Endothelial cell (in vitro differentiated cells): ENCODE measurements at regions not wholly inside any gene's neighbourhood (a gene's known extent, or its start where the extent isn't known, plus 50 kb on each side); places are given as distances from the start of the nearest gene placed in this dataset.

Experiments used
- DNase-seq: peaks from one replicate; pipeline ENCODE4 v3.0.0; 2021; ENCODE audit warnings: low spot score
- H3K27ac Mint-ChIP-seq: one replicate; pipeline ENCODE4 v1.8.0; 2021; ENCODE audit warnings: mixed read lengths, inconsistent platforms; ENCODE audit not compliant: unreplicated experiment
- H3K27me3 Mint-ChIP-seq: one replicate; pipeline ENCODE4 v1.8.0; 2021; ENCODE audit warnings: mild to moderate bottlenecking, moderate library complexity, mixed read lengths, inconsistent platforms; ENCODE audit not compliant: unreplicated experiment
- H3K36me3 Mint-ChIP-seq: one replicate; pipeline ENCODE4 v1.8.0; 2021; ENCODE audit warnings: mild to moderate bottlenecking, low read depth, mixed read lengths, inconsistent platforms; ENCODE audit not compliant: unreplicated experiment
- H3K4me1 Mint-ChIP-seq: one replicate; pipeline ENCODE4 v1.8.0; 2021; ENCODE audit warnings: mild to moderate bottlenecking, mixed read lengths, inconsistent platforms; ENCODE audit not compliant: unreplicated experiment
- H3K4me3 Mint-ChIP-seq: one replicate; pipeline ENCODE4 v1.8.0; 2021; ENCODE audit warnings: mild to moderate bottlenecking, mixed read lengths, inconsistent platforms; ENCODE audit not compliant: unreplicated experiment
- H3K9me3 Mint-ChIP-seq: one replicate; pipeline ENCODE4 v1.8.0; 2021; ENCODE audit warnings: mixed read lengths, inconsistent platforms; ENCODE audit not compliant: unreplicated experiment
- TF ChIP-seq, protein P1 (sequence below): fragments of 200-600 bp; sonication (generic); IDR thresholded peaks from one replicate; pipeline ENCODE4 v1.5.0; 2021; ENCODE audit warnings: antibody characterized with exemption; ENCODE audit not compliant: unreplicated experiment

DNA sequence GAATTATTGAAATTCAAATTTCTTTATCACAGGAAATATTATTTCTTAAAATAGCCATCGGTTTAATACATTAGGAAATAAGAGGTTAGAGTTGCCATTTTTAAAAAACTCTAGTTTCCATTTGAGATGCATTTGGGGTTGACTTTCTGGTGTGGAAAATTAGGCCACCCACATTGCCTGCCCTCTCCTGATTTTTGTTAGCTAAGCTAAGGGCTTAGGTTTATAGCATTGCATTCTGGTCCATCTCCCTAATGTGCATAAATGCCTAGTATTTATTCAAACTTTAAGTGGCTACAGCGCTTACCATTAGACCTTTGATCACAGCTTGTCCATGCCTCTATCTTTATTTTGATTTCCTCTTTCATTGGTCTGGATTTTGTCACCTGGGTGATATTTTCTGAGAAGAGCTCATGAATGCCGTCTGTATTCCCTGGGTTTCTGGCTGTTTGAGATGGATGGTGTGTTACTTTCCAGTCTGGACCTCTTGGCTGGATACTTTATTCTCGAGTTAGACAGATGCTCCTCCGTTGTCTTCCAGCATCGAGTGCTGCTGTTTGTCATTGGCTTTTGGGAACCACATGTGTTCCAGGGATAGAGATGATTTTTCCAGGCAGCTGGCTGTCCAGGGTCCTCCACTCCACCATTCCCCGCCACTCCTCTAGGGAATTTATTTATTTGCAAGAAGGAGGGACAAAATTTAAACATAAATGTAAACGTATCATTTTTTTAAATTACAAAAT, 120.3 kb downstream of the KATNIP start:
- H3K9me3 Mint-ChIP-seq, result no peaks in the 10 kb centered on the region
- peaks cover 2% of the 10 kb centered on the region for H3K4me1 Mint-ChIP-seq
- no peak for DNase-seq
- TF ChIP-seq, protein P1, sequence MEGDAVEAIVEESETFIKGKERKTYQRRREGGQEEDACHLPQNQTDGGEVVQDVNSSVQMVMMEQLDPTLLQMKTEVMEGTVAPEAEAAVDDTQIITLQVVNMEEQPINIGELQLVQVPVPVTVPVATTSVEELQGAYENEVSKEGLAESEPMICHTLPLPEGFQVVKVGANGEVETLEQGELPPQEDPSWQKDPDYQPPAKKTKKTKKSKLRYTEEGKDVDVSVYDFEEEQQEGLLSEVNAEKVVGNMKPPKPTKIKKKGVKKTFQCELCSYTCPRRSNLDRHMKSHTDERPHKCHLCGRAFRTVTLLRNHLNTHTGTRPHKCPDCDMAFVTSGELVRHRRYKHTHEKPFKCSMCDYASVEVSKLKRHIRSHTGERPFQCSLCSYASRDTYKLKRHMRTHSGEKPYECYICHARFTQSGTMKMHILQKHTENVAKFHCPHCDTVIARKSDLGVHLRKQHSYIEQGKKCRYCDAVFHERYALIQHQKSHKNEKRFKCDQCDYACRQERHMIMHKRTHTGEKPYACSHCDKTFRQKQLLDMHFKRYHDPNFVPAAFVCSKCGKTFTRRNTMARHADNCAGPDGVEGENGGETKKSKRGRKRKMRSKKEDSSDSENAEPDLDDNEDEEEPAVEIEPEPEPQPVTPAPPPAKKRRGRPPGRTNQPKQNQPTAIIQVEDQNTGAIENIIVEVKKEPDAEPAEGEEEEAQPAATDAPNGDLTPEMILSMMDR, result no peak
- H3K4me3 Mint-ChIP-seq, result no peak overlapping the region
- H3K27me3 Mint-ChIP-seq, result peaks cover 5% of the 10 kb centered on the region
- no peak overlapping the region for H3K27ac Mint-ChIP-seq
- peaks cover 22% of the 10 kb centered on the region for H3K36me3 Mint-ChIP-seq

DNA sequence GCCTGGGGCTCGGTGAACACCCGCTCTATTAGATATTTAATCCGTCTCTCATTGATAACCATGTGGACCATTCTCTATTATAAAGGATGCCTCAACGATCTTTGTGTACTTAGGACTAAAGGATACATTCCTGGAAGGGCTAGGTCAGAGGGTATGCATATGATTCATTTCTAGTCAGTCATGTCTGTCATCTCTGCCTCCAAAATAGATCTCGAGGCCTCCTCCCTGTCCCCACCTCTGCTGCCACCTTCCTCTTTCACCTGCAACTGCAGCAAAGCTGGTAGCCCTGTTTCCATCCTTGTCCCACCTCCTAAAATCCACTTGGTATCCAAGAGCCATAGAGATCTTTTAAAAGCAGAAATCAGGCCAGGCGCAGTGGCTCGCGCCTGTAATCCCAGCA, 121.5 kb downstream of the KATNIP start:
- Mint-ChIP-seq H3K4me1 (no peaks in the 10 kb centered on the region), H3K27me3 (peaks cover 5% of the 10 kb centered on the region), H3K27ac (no peak overlapping the region), H3K9me3 (no peaks in the 10 kb centered on the region), H3K4me3 (no peak overlapping the region), H3K36me3 (peaks cover 22% of the 10 kb centered on the region)
- no peak for DNase-seq
- TF ChIP-seq, protein P1, result no peak

DNA sequence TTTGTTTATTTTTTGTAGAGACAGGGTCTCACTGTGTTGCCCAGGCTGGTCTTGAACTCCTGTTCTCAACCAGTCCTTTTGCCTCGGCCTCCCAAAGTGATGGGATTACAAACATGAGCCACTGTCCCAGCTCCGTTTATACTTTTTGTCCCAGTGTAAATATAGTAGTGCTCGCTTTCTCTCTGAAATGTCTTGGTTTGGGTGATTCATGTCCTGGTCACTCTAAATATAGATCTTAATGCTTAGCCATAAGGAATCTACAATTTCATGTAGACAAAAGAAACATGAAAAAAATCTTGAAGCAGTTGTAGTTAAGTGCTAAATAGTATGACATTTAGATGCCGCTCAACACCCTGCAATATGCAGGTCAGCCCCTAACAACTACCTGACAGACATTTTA, 126.9 kb downstream of the KATNIP start:
- no peak overlapping the region for H3K27ac Mint-ChIP-seq
- TF ChIP-seq, protein P1, result no peak
- no peak overlapping the region for H3K4me3 Mint-ChIP-seq
- H3K36me3 Mint-ChIP-seq, result peaks cover 35% of the 10 kb centered on the region
- H3K27me3 Mint-ChIP-seq, result peaks cover 5% of the 10 kb centered on the region
- no peaks in the 10 kb centered on the region for H3K4me1 Mint-ChIP-seq
- DNase-seq, result no peak
- no peaks in the 10 kb centered on the region for H3K9me3 Mint-ChIP-seq

DNA sequence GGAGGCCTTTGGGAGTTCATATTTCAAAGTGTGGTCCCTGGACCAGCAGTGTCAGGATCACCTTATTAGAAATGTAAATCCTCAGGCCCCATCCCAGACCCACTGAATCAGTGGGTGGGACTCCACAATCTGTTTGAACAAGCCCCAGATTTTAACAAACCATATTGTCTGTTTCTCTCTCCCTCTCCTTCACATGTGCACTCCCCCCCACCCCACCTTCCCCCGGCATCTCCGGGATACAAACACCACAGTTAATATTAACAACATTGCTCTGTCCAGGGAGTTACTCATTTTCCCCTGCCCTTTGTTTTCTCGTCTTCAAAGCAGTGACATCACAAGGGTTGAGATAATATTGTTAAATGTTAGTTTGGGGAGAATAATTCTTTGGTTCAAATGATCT, 127.3 kb downstream of the KATNIP start:
- H3K27ac Mint-ChIP-seq, result no peak overlapping the region
- no peak overlapping the region for H3K4me3 Mint-ChIP-seq
- H3K27me3 Mint-ChIP-seq, result peaks cover 2% of the 10 kb centered on the region

DNA sequence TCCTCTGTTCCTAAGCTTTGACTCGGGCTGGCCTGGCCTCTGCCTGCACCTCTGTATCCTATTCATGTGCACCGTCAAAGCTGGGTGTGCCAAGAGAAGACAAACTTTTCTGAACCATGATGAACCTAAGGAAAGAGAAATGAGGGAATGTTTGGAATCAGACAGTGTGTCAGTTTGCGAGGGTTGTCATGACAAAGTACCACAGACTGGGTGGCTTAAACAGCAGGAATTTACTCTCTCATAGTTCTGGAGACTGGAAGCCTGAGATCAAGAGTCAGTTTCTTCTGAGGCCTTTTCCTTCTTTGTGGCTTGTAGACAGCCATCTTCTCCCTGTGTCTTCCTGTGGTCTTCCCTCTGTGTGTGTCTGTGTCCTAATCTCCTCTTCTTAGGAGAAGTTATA, 129.0 kb downstream of the KATNIP start:
- Mint-ChIP-seq H3K27ac (no peak overlapping the region), H3K27me3 (peaks cover 4% of the 10 kb centered on the region), H3K4me1 (no peaks in the 10 kb centered on the region), H3K36me3 (peaks cover 39% of the 10 kb centered on the region), H3K4me3 (no peak overlapping the region), H3K9me3 (no peaks in the 10 kb centered on the region)
- DNase-seq, result no peak
- TF ChIP-seq, protein P1, result no peak

More for the DNA sequence above, 127.3 kb downstream of the KATNIP start:
- TF ChIP-seq, protein P1, result no peak
- Mint-ChIP-seq H3K36me3 (peaks cover 36% of the 10 kb centered on the region), H3K4me1 (no peaks in the 10 kb centered on the region), H3K9me3 (no peaks in the 10 kb centered on the region)
- DNase-seq, result no peak
